ENCODE measurements at regions not wholly inside any gene's neighbourhood (a gene's known extent, or its start where the extent isn't known, plus 50 kb on each side); places are given as distances from the start of the nearest gene placed in this dataset.

- no peaks in the 10 kb centered on the region for H3K36me3 Mint-ChIP-seq
- H3K27ac Mint-ChIP-seq: no peak overlapping the region
- H3K4me1 Mint-ChIP-seq: no peaks in the 10 kb centered on the region
- no peak overlapping the region for H3K4me3 Mint-ChIP-seq
- no peaks in the 10 kb centered on the region for H3K9me3 Mint-ChIP-seq
- no peaks in the 10 kb centered on the region for H3K27me3 Mint-ChIP-seq
These were observed 231.5 kb downstream of the SLC7A11 start for GRCh38 chr4:138010639-138011038.

- no peaks in the 10 kb centered on the region for H3K36me3 Mint-ChIP-seq
- no peak overlapping the region for H3K4me3 Mint-ChIP-seq
- H3K27ac Mint-ChIP-seq: no peak overlapping the region
- H3K27me3 Mint-ChIP-seq: no peaks in the 10 kb centered on the region
- no peaks in the 10 kb centered on the region for H3K4me1 Mint-ChIP-seq
- no peaks in the 10 kb centered on the region for H3K9me3 Mint-ChIP-seq
These were observed 234.6 kb downstream of the SLC7A11 start for GRCh38 chr4:138007572-138007971.

- Mint-ChIP-seq H3K27me3 (no peaks in the 10 kb centered on the region), H3K4me1 (no peaks in the 10 kb centered on the region), H3K4me3 (no peak overlapping the region), H3K27ac (no peak overlapping the region), H3K9me3 (no peaks in the 10 kb centered on the region), H3K36me3 (no peaks in the 10 kb centered on the region)
These were observed 236.7 kb downstream of the SLC7A11 start for GRCh38 chr4:138005486-138005885.

- H3K36me3 Mint-ChIP-seq: no peaks in the 10 kb centered on the region
- H3K27me3 Mint-ChIP-seq: no peaks in the 10 kb centered on the region
- no peaks in the 10 kb centered on the region for H3K4me1 Mint-ChIP-seq
- H3K4me3 Mint-ChIP-seq: no peak overlapping the region
- H3K27ac Mint-ChIP-seq: no peak overlapping the region
- no peaks in the 10 kb centered on the region for H3K9me3 Mint-ChIP-seq
These were observed 238.9 kb downstream of the SLC7A11 start for GRCh38 chr4:138003248-138003647.

GRCh38 chr4:137998666-137999429 lies 243.3 kb downstream of the SLC7A11 start:
- no peaks in the 10 kb centered on the region for H3K36me3 Mint-ChIP-seq
- H3K9me3 Mint-ChIP-seq: no peaks in the 10 kb centered on the region
- no peaks in the 10 kb centered on the region for H3K4me1 Mint-ChIP-seq
- no peak overlapping the region for H3K4me3 Mint-ChIP-seq
- no peaks in the 10 kb centered on the region for H3K27me3 Mint-ChIP-seq
- no peak overlapping the region for H3K27ac Mint-ChIP-seq

GRCh38 chr4:137997496-137997895 lies 244.7 kb downstream of the SLC7A11 start:
- H3K4me1 Mint-ChIP-seq: no peaks in the 10 kb centered on the region
- no peaks in the 10 kb centered on the region for H3K36me3 Mint-ChIP-seq
- H3K27ac Mint-ChIP-seq: no peak overlapping the region
- H3K9me3 Mint-ChIP-seq: no peaks in the 10 kb centered on the region
- H3K27me3 Mint-ChIP-seq: no peaks in the 10 kb centered on the region
- H3K4me3 Mint-ChIP-seq: no peak overlapping the region

GRCh38 chr4:137994853-137995252 lies 247.3 kb downstream of the SLC7A11 start:
- no peaks in the 10 kb centered on the region for H3K4me1 Mint-ChIP-seq
- H3K27ac Mint-ChIP-seq: no peak overlapping the region
- no peaks in the 10 kb centered on the region for H3K36me3 Mint-ChIP-seq
- H3K9me3 Mint-ChIP-seq: no peaks in the 10 kb centered on the region
- H3K27me3 Mint-ChIP-seq: no peaks in the 10 kb centered on the region
- H3K4me3 Mint-ChIP-seq: no peak overlapping the region

- Mint-ChIP-seq H3K27ac (no peak overlapping the region), H3K9me3 (no peaks in the 10 kb centered on the region), H3K4me1 (no peaks in the 10 kb centered on the region), H3K4me3 (no peak overlapping the region), H3K36me3 (no peaks in the 10 kb centered on the region), H3K27me3 (no peaks in the 10 kb centered on the region)
These were observed 248.9 kb downstream of the SLC7A11 start for GRCh38 chr4:137993232-137993631.

- Mint-ChIP-seq H3K36me3 (no peaks in the 10 kb centered on the region), H3K4me3 (no peak overlapping the region), H3K4me1 (no peaks in the 10 kb centered on the region), H3K27ac (no peak overlapping the region), H3K27me3 (no peaks in the 10 kb centered on the region), H3K9me3 (peaks cover 4% of the 10 kb centered on the region)
These were observed 260.9 kb downstream of the SLC7A11 start for GRCh38 chr4:137981277-137981676.

- H3K4me3 Mint-ChIP-seq: no peak overlapping the region
- H3K27me3 Mint-ChIP-seq: no peaks in the 10 kb centered on the region
- no peak overlapping the region for H3K27ac Mint-ChIP-seq
- no peaks in the 10 kb centered on the region for H3K4me1 Mint-ChIP-seq
- no peaks in the 10 kb centered on the region for H3K36me3 Mint-ChIP-seq
- no peaks in the 10 kb centered on the region for H3K9me3 Mint-ChIP-seq
These were observed 261.5 kb downstream of the SLC7A11 start for GRCh38 chr4:137980641-137981040.

- no peaks in the 10 kb centered on the region for H3K4me1 Mint-ChIP-seq
- H3K27ac Mint-ChIP-seq: no peak overlapping the region
- no peaks in the 10 kb centered on the region for H3K9me3 Mint-ChIP-seq
- H3K27me3 Mint-ChIP-seq: no peaks in the 10 kb centered on the region
- no peaks in the 10 kb centered on the region for H3K36me3 Mint-ChIP-seq
- H3K4me3 Mint-ChIP-seq: no peak overlapping the region
These were observed 262.2 kb downstream of the SLC7A11 start for GRCh38 chr4:137979938-137980337.

- Mint-ChIP-seq H3K36me3 (no peaks in the 10 kb centered on the region), H3K4me1 (no peaks in the 10 kb centered on the region)
These were observed 273.0 kb downstream of the SLC7A11 start for GRCh38 chr4:137968956-137969678.

GRCh38 chr4:137967480-137968190 lies 274.5 kb downstream of the SLC7A11 start:
- peaks cover under 1% of the 10 kb centered on the region for H3K9me3 Mint-ChIP-seq
- H3K27me3 Mint-ChIP-seq: no peaks in the 10 kb centered on the region
- H3K36me3 Mint-ChIP-seq: no peaks in the 10 kb centered on the region
- no peaks in the 10 kb centered on the region for H3K4me1 Mint-ChIP-seq
- no peak overlapping the region for H3K27ac Mint-ChIP-seq
- H3K4me3 Mint-ChIP-seq: no peak overlapping the region

More at GRCh38 chr4:137968956-137969678, 273.0 kb downstream of the SLC7A11 start:
- Mint-ChIP-seq H3K27ac (no peak overlapping the region), H3K9me3 (peaks cover 8% of the 10 kb centered on the region), H3K4me3 (no peak overlapping the region), H3K27me3 (no peaks in the 10 kb centered on the region)

- H3K27ac Mint-ChIP-seq: no peak overlapping the region
- no peaks in the 10 kb centered on the region for H3K27me3 Mint-ChIP-seq
- no peak overlapping the region for H3K4me3 Mint-ChIP-seq
- H3K9me3 Mint-ChIP-seq: no peaks in the 10 kb centered on the region
- H3K36me3 Mint-ChIP-seq: no peaks in the 10 kb centered on the region
- H3K4me1 Mint-ChIP-seq: no peaks in the 10 kb centered on the region
These were observed 275.6 kb downstream of the SLC7A11 start for GRCh38 chr4:137966504-137966903.

- Mint-ChIP-seq H3K27me3 (no peaks in the 10 kb centered on the region), H3K27ac (no peak overlapping the region), H3K36me3 (no peaks in the 10 kb centered on the region), H3K4me1 (no peaks in the 10 kb centered on the region), H3K9me3 (no peaks in the 10 kb centered on the region), H3K4me3 (no peak overlapping the region)
These were observed 281.1 kb downstream of the SLC7A11 start for GRCh38 chr4:137961051-137961438.

Measured in activated naive CD4-positive, alpha-beta T cell treated with anti-CD3 and anti-CD28 coated beads, Interleukin-2, amount 50 U/mL, for 24 hours (primary cell).